ENCODE measurements at regions not wholly inside any gene's neighbourhood (a gene's known extent, or its start where the extent isn't known, plus 50 kb on each side); places are given as distances from the start of the nearest gene placed in this dataset.

GRCh38 chr1:13927736-13928135, 227.7 kb downstream of the PRDM2 start:
- H3K9me3 ChIP-seq (replicated peaks in 1 of 2; ENCODE audit: control insufficient read depth in 2 of 2, insufficient read depth in 1 of 2, low read depth in 1 of 2, low read length in 2 of 2): no peaks in the 10 kb centered on the region
- no peaks in the 10 kb centered on the region for H3K4me1 ChIP-seq (ENCODE audit: control insufficient read depth in 2 of 2, insufficient read depth in 1 of 2, low read depth in 1 of 2, low read length in 2 of 2)
- no peak overlapping the region for H3K14ac ChIP-seq (ENCODE audit: low read length)
- H3K9ac ChIP-seq (ENCODE audit: low read depth, low read length, poor library complexity): no peak overlapping the region
- H3K4ac ChIP-seq (ENCODE audit: low read length): no peak overlapping the region
- no peaks in the 10 kb centered on the region for H3K79me1 ChIP-seq (ENCODE audit: low read depth, low read length)
- H4K91ac ChIP-seq (ENCODE audit: low read depth, low read length, poor library complexity): no peak overlapping the region
- H3K23ac ChIP-seq (ENCODE audit: low read depth, low read length, poor library complexity): no peak overlapping the region
- no peak overlapping the region for H3K18ac ChIP-seq (ENCODE audit: low read length)
- H4K8ac ChIP-seq (ENCODE audit: low read depth, low read length): no peak overlapping the region
- no peak overlapping the region for H2AK5ac ChIP-seq (ENCODE audit: low read depth, low read length)
- no peak overlapping the region for H2BK120ac ChIP-seq (ENCODE audit: low read depth, low read length)
- WGBS, 2 donors (ENCODE audit: extremely low coverage in 2 of 2, insufficient read length in 2 of 2, insufficient replicate concordance in 1 of 2): no CpG with 5 or more reads among the region's 3 CpGs
- no peak overlapping the region for H3K4me3 ChIP-seq (ENCODE audit: low read length in 2 of 2)
- no peak overlapping the region for H2BK12ac ChIP-seq (ENCODE audit: low read length)
- no peak overlapping the region for H2BK15ac ChIP-seq (ENCODE audit: low read length)
- no peak overlapping the region for H3K27ac ChIP-seq (replicated peaks; ENCODE audit: low read length)
- no peaks in the 10 kb centered on the region for H3K36me3 ChIP-seq (replicated peaks in 1 of 2; ENCODE audit: control insufficient read depth in 2 of 2, insufficient read depth in 2 of 2, low read length in 2 of 2)
- H2AFZ ChIP-seq (ENCODE audit: low read length): no peak overlapping the region
- no peak for DNase-seq (ENCODE audit: low spot score)
- H2BK5ac ChIP-seq (ENCODE audit: low read length): no peak overlapping the region
- H3K27me3 ChIP-seq (ENCODE audit: control insufficient read depth in 3 of 3, insufficient read depth in 3 of 3, low read depth in 1 of 3, low read length in 3 of 3): peaks cover 0 to 5% (median 0%) of the 10 kb centered on the region in 3 experiments
- no peak overlapping the region for H3K4me2 ChIP-seq (ENCODE audit: insufficient read depth, low read length, poor library complexity, severe bottlenecking)

- Histone ChIP-seq H2AK5ac (ENCODE audit: low read depth, low read length) (no peak overlapping the region), H2BK15ac (ENCODE audit: low read length) (no peak overlapping the region), H2BK120ac (ENCODE audit: low read depth, low read length) (no peak overlapping the region), H3K27me3 (ENCODE audit: control insufficient read depth in 3 of 3, insufficient read depth in 3 of 3, low read depth in 1 of 3, low read length in 3 of 3) (peaks cover 0 to 9% (median 0%) of the 10 kb centered on the region in 3 experiments), H3K18ac (ENCODE audit: low read length) (no peak overlapping the region), H3K4me3 (ENCODE audit: low read length in 2 of 2) (no peak overlapping the region), H3K9ac (ENCODE audit: low read depth, low read length, poor library complexity) (no peak overlapping the region), H3K9me3 (replicated peaks in 1 of 2; ENCODE audit: control insufficient read depth in 2 of 2, insufficient read depth in 1 of 2, low read depth in 1 of 2, low read length in 2 of 2) (no peaks in the 10 kb centered on the region), H3K14ac (ENCODE audit: low read length) (no peak overlapping the region), H3K4me2 (ENCODE audit: insufficient read depth, low read length, poor library complexity, severe bottlenecking) (no peak overlapping the region), H4K91ac (ENCODE audit: low read depth, low read length, poor library complexity) (no peak overlapping the region), H3K27ac (replicated peaks; ENCODE audit: low read length) (no peak overlapping the region), H2BK12ac (ENCODE audit: low read length) (no peak overlapping the region), H2BK5ac (ENCODE audit: low read length) (no peak overlapping the region), H3K23ac (ENCODE audit: low read depth, low read length, poor library complexity) (no peak overlapping the region), H3K4ac (ENCODE audit: low read length) (no peak overlapping the region), H3K79me1 (ENCODE audit: low read depth, low read length) (no peaks in the 10 kb centered on the region), H3K36me3 (replicated peaks in 1 of 2; ENCODE audit: control insufficient read depth in 2 of 2, insufficient read depth in 2 of 2, low read length in 2 of 2) (no peaks in the 10 kb centered on the region), H2AFZ (ENCODE audit: low read length) (no peak overlapping the region), H3K4me1 (ENCODE audit: control insufficient read depth in 2 of 2, insufficient read depth in 1 of 2, low read depth in 1 of 2, low read length in 2 of 2) (no peaks in the 10 kb centered on the region), H4K8ac (ENCODE audit: low read depth, low read length) (no peak overlapping the region)
- no peak for DNase-seq (ENCODE audit: low spot score)
- WGBS, 2 donors (ENCODE audit: extremely low coverage in 2 of 2, insufficient read length in 2 of 2, insufficient replicate concordance in 1 of 2): no CpG with 5 or more reads among the region's 5 CpGs
Observed at GRCh38 chr1:13929313-13929712, 229.3 kb downstream of the PRDM2 start.

GRCh38 chr1:13930151-13930550, 230.2 kb downstream of the PRDM2 start:
- Histone ChIP-seq H3K27ac (replicated peaks; ENCODE audit: low read length) (no peak overlapping the region), H2AK5ac (ENCODE audit: low read depth, low read length) (no peak overlapping the region), H3K9ac (ENCODE audit: low read depth, low read length, poor library complexity) (no peak overlapping the region), H2BK12ac (ENCODE audit: low read length) (no peak overlapping the region), H3K14ac (ENCODE audit: low read length) (no peak overlapping the region), H3K9me3 (replicated peaks in 1 of 2; ENCODE audit: control insufficient read depth in 2 of 2, insufficient read depth in 1 of 2, low read depth in 1 of 2, low read length in 2 of 2) (no peaks in the 10 kb centered on the region), H3K23ac (ENCODE audit: low read depth, low read length, poor library complexity) (no peak overlapping the region), H3K36me3 (replicated peaks in 1 of 2; ENCODE audit: control insufficient read depth in 2 of 2, insufficient read depth in 2 of 2, low read length in 2 of 2) (no peaks in the 10 kb centered on the region), H2AFZ (ENCODE audit: low read length) (no peak overlapping the region), H3K4ac (ENCODE audit: low read length) (no peak overlapping the region), H3K4me1 (ENCODE audit: control insufficient read depth in 2 of 2, insufficient read depth in 1 of 2, low read depth in 1 of 2, low read length in 2 of 2) (no peaks in the 10 kb centered on the region), H3K4me3 (ENCODE audit: low read length in 2 of 2) (no peak overlapping the region), H3K4me2 (ENCODE audit: insufficient read depth, low read length, poor library complexity, severe bottlenecking) (no peak overlapping the region), H3K18ac (ENCODE audit: low read length) (no peak overlapping the region), H4K91ac (ENCODE audit: low read depth, low read length, poor library complexity) (no peak overlapping the region), H3K79me1 (ENCODE audit: low read depth, low read length) (no peaks in the 10 kb centered on the region), H2BK120ac (ENCODE audit: low read depth, low read length) (no peak overlapping the region), H2BK15ac (ENCODE audit: low read length) (no peak overlapping the region), H2BK5ac (ENCODE audit: low read length) (no peak overlapping the region), H3K27me3 (ENCODE audit: control insufficient read depth in 3 of 3, insufficient read depth in 3 of 3, low read depth in 1 of 3, low read length in 3 of 3) (peaks cover 0 to 9% (median 0%) of the 10 kb centered on the region in 3 experiments), H4K8ac (ENCODE audit: low read depth, low read length) (no peak overlapping the region)
- DNase-seq (ENCODE audit: low spot score): no peak
- no CpG with 5 or more reads among the region's 3 CpGs for WGBS, 2 donors (ENCODE audit: extremely low coverage in 2 of 2, insufficient read length in 2 of 2, insufficient replicate concordance in 1 of 2)

- Histone ChIP-seq H3K9me3 (replicated peaks in 1 of 2; ENCODE audit: control insufficient read depth in 2 of 2, insufficient read depth in 1 of 2, low read depth in 1 of 2, low read length in 2 of 2) (no peaks in the 10 kb centered on the region), H2AK5ac (ENCODE audit: low read depth, low read length) (no peak overlapping the region), H4K8ac (ENCODE audit: low read depth, low read length) (no peak overlapping the region), H3K23ac (ENCODE audit: low read depth, low read length, poor library complexity) (no peak overlapping the region), H2BK15ac (ENCODE audit: low read length) (no peak overlapping the region), H2BK12ac (ENCODE audit: low read length) (no peak overlapping the region), H3K18ac (ENCODE audit: low read length) (no peak overlapping the region), H3K36me3 (replicated peaks in 1 of 2; ENCODE audit: control insufficient read depth in 2 of 2, insufficient read depth in 2 of 2, low read length in 2 of 2) (no peaks in the 10 kb centered on the region), H3K9ac (ENCODE audit: low read depth, low read length, poor library complexity) (no peak overlapping the region), H3K4me3 (ENCODE audit: low read length in 2 of 2) (no peak overlapping the region), H3K4me2 (ENCODE audit: insufficient read depth, low read length, poor library complexity, severe bottlenecking) (no peak overlapping the region), H2BK120ac (ENCODE audit: low read depth, low read length) (no peak overlapping the region), H2BK5ac (ENCODE audit: low read length) (no peak overlapping the region), H3K27me3 (ENCODE audit: control insufficient read depth in 3 of 3, insufficient read depth in 3 of 3, low read depth in 1 of 3, low read length in 3 of 3) (peaks cover 0 to 9% (median 0%) of the 10 kb centered on the region in 3 experiments), H3K79me1 (ENCODE audit: low read depth, low read length) (no peaks in the 10 kb centered on the region), H3K27ac (replicated peaks; ENCODE audit: low read length) (no peak overlapping the region), H3K4me1 (ENCODE audit: control insufficient read depth in 2 of 2, insufficient read depth in 1 of 2, low read depth in 1 of 2, low read length in 2 of 2) (no peaks in the 10 kb centered on the region), H3K14ac (ENCODE audit: low read length) (no peak overlapping the region), H3K4ac (ENCODE audit: low read length) (no peak overlapping the region), H4K91ac (ENCODE audit: low read depth, low read length, poor library complexity) (no peak overlapping the region), H2AFZ (ENCODE audit: low read length) (no peak overlapping the region)
- WGBS, 2 donors (ENCODE audit: extremely low coverage in 2 of 2, insufficient read length in 2 of 2, insufficient replicate concordance in 1 of 2): no CpG with 5 or more reads among the region's 3 CpGs
- DNase-seq (ENCODE audit: low spot score): no peak
Observed at GRCh38 chr1:13931226-13931625, 231.2 kb downstream of the PRDM2 start.
